ENCODE measurements at regions not wholly inside any gene's neighbourhood (a gene's known extent, or its start where the extent isn't known, plus 50 kb on each side); places are given as distances from the start of the nearest gene placed in this dataset.

DNA sequence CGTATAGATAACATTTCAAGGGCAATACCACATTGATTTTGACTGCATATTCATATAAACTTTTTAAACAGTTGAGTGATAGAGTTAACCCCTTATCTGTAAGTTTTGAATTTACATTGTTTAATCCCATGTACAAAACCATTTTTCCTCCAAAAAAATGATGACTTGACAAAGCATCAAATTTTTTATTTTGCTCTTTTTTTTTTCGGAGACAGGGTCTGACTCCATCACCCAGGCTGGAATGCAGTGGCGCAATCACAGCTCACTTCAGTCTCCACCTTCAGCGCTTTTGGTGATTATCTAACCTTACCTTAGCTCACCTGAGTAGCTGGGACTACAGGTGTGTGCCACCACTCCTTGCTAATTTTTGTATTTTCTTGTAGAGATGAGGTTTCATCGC, 1670.1 kb upstream of the CDH9 start:
- TF ChIP-seq, protein P1, sequence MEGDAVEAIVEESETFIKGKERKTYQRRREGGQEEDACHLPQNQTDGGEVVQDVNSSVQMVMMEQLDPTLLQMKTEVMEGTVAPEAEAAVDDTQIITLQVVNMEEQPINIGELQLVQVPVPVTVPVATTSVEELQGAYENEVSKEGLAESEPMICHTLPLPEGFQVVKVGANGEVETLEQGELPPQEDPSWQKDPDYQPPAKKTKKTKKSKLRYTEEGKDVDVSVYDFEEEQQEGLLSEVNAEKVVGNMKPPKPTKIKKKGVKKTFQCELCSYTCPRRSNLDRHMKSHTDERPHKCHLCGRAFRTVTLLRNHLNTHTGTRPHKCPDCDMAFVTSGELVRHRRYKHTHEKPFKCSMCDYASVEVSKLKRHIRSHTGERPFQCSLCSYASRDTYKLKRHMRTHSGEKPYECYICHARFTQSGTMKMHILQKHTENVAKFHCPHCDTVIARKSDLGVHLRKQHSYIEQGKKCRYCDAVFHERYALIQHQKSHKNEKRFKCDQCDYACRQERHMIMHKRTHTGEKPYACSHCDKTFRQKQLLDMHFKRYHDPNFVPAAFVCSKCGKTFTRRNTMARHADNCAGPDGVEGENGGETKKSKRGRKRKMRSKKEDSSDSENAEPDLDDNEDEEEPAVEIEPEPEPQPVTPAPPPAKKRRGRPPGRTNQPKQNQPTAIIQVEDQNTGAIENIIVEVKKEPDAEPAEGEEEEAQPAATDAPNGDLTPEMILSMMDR (IDR thresholded peaks at IDR 0.05; ENCODE audit: unreplicated experiment) = no peak
- no TSS peak for BruUV-seq (replicated peaks)
- CTCF ChIA-PET = no interaction called here
- intact Hi-C loops (cut with micrococcal nuclease; ENCODE audit: unreplicated experiment) = no loop called here
- Mint-ChIP-seq H3K27me3 (ENCODE audit: unreplicated experiment) (no peaks in the 10 kb centered on the region), H3K4me1 (ENCODE audit: low read depth, unreplicated experiment) (no peaks in the 10 kb centered on the region), H3K4me3 (ENCODE audit: low read depth, unreplicated experiment) (no peak overlapping the region), H3K9me3 (ENCODE audit: low read depth, unreplicated experiment) (peaks cover 2% of the 10 kb centered on the region), H3K36me3 (ENCODE audit: insufficient read depth, unreplicated experiment) (no peaks in the 10 kb centered on the region), H3K27ac (ENCODE audit: unreplicated experiment) (no peak overlapping the region)
- DNase-seq = no peak

DNA sequence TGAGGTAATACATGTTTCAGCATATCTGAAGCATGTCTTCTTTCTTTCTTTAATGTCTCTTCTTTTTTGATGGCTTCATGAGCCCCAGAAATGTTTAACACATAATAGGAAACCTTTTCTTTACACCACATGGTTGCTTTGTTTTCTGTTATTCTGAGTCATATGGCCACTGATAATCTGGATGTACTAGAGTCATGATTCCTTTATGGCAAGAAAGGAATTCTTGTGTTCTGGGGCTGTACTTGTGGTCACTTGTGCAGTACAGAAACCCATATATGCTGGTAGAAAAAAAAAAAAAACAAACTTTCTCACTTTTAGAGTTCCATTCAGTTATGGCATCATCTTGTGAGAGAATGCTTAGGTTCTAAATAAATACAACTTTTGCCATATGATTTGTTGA, 1669.3 kb upstream of the CDH9 start:
- no peak for DNase-seq
- BruUV-seq (replicated peaks) = no TSS peak
- intact Hi-C loops (cut with micrococcal nuclease; ENCODE audit: unreplicated experiment) = no loop called here

DNA sequence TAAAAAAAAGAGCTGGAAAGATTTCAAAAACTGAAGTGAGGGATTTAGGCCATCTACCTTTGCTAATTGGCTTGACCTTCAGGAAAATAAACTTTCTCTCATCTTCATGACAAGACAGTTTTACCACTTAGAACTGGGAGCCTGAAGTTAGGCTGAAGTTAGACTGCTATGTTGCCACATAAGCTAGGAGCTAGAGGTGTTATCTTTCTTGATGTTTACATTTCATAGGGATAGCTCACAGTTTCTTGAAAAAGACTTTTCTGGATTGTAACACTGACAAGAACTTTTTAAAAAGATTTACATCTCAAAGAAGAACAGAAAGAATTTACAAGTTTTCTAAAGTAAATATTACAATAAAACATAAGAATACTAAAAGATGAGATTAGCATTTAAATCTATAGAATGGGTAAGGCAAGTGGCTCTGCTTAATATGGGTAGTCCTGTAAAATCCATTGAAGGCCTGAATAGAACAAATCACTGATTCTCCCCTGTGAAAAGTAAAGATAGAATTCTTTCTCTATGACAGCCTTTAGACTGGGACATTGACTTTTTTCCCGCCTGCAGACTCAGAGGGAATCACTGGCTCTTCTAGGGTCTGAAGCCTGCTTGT, 1665.4 kb upstream of the CDH9 start:
- Mint-ChIP-seq H3K9me3 (ENCODE audit: low read depth, unreplicated experiment) (peaks cover 6% of the 10 kb centered on the region), H3K27ac (ENCODE audit: unreplicated experiment) (no peak overlapping the region), H3K4me3 (ENCODE audit: low read depth, unreplicated experiment) (no peak overlapping the region), H3K4me1 (ENCODE audit: low read depth, unreplicated experiment) (no peaks in the 10 kb centered on the region), H3K36me3 (ENCODE audit: insufficient read depth, unreplicated experiment) (no peaks in the 10 kb centered on the region), H3K27me3 (ENCODE audit: unreplicated experiment) (no peaks in the 10 kb centered on the region)
- TF ChIP-seq, protein P1 (IDR thresholded peaks at IDR 0.05; ENCODE audit: unreplicated experiment) = no peak
- CTCF ChIA-PET = no interaction called here
- no peak for DNase-seq
- BruUV-seq (replicated peaks) = no TSS peak
- intact Hi-C loops (cut with micrococcal nuclease; ENCODE audit: unreplicated experiment) = no loop called here

More for the DNA sequence above, 1669.3 kb upstream of the CDH9 start:
- Mint-ChIP-seq H3K9me3 (ENCODE audit: low read depth, unreplicated experiment) (peaks cover 2% of the 10 kb centered on the region), H3K36me3 (ENCODE audit: insufficient read depth, unreplicated experiment) (no peaks in the 10 kb centered on the region), H3K27ac (ENCODE audit: unreplicated experiment) (no peak overlapping the region), H3K4me1 (ENCODE audit: low read depth, unreplicated experiment) (no peaks in the 10 kb centered on the region), H3K27me3 (ENCODE audit: unreplicated experiment) (no peaks in the 10 kb centered on the region), H3K4me3 (ENCODE audit: low read depth, unreplicated experiment) (no peak overlapping the region)
- CTCF ChIA-PET = no interaction called here
- TF ChIP-seq, protein P1 (IDR thresholded peaks at IDR 0.05; ENCODE audit: unreplicated experiment) = no peak

DNA sequence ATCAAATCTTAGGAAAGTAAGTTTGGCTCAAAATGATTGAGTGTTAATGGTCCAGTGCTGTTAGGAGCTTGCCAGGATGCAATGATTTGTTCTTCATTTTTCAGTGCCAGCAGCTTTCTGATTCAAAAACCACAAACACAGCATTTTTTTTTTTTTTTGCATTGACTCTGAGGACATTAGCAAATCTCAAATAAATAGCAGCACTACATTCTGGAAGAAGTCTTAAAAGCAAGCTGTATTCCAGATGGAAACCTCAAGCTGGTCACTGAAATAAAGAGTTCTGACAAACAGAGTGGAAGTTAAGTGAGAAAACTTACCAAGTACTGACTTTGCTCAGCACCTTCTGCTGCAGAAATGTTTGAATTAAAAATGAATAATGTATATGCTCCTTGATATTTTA, 1653.1 kb upstream of the CDH9 start:
- Mint-ChIP-seq H3K27me3 (ENCODE audit: unreplicated experiment) (no peaks in the 10 kb centered on the region), H3K4me3 (ENCODE audit: low read depth, unreplicated experiment) (no peak overlapping the region), H3K9me3 (ENCODE audit: low read depth, unreplicated experiment) (peaks cover 5% of the 10 kb centered on the region), H3K36me3 (ENCODE audit: insufficient read depth, unreplicated experiment) (no peaks in the 10 kb centered on the region), H3K4me1 (ENCODE audit: low read depth, unreplicated experiment) (no peaks in the 10 kb centered on the region), H3K27ac (ENCODE audit: unreplicated experiment) (no peak overlapping the region)
- no peak for DNase-seq
- CTCF ChIA-PET = no interaction called here
- intact Hi-C loops (cut with micrococcal nuclease; ENCODE audit: unreplicated experiment) = no loop called here
- BruUV-seq (replicated peaks) = no TSS peak
- TF ChIP-seq, protein P1 (IDR thresholded peaks at IDR 0.05; ENCODE audit: unreplicated experiment) = no peak
